Keratinocyte (primary cell): ENCODE measurements at regions not wholly inside any gene's neighbourhood (a gene's known extent, or its start where the extent isn't known, plus 50 kb on each side); places are given as distances from the start of the nearest gene placed in this dataset.

ENCODE experiments used
- DNase-seq: peaks from one replicate; pipeline ENCODE4 v3.0.0-alpha.2; 2011; ENCODE audit warnings: low read depth, missing footprints, low spot score
- FAIRE-seq: peaks from 2 replicates; lab custom pipeline; 2011; peaks lifted over from hg19 to GRCh38; lab: Jason Lieb, UNC
- H2AFZ ChIP-seq: 2 replicates; pipeline ENCODE4 v1.6.0; 2012; ENCODE audit warnings: low read length, control low read depth, inconsistent platforms; ENCODE audit not compliant: control insufficient read depth
- H3K27ac ChIP-seq: 2 replicates; pipeline ENCODE4 v1.5.1; 2011; ENCODE audit warnings: low read length; ENCODE audit not compliant: control insufficient read depth, insufficient read depth
- H3K27me3 ChIP-seq: 3 replicates; pipeline ENCODE4 v1.6.0; 2011; ENCODE audit warnings: low read length; ENCODE audit not compliant: control insufficient read depth, insufficient read depth; ENCODE audit errors: extremely low read depth
- H3K36me3 ChIP-seq, 2 experiments: 2 replicates in 1 of 2; 3 replicates in 1 of 2; pipeline ENCODE4 v1.5.1; 2011; ENCODE audit warnings: low read length in 2 of 2, mild to moderate bottlenecking in 1 of 2; ENCODE audit not compliant: control insufficient read depth in 2 of 2, insufficient read depth in 2 of 2; ENCODE audit errors: extremely low read depth in 1 of 2
- H3K4me1 ChIP-seq: 3 replicates; pipeline ENCODE4 v1.5.1; 2011; ENCODE audit warnings: low read length; ENCODE audit not compliant: control insufficient read depth, insufficient read depth; ENCODE audit errors: extremely low read depth
- H3K4me2 ChIP-seq: 3 replicates; pipeline ENCODE4 v1.6.0; 2011; ENCODE audit warnings: low read depth, low read length; ENCODE audit not compliant: control insufficient read depth, insufficient read depth; ENCODE audit errors: extremely low read depth
- H3K4me3 ChIP-seq, 3 experiments: fragments of 200-600 bp in 1 of 3; sonication (generic) in 1 of 3; 2 replicates in 2 of 3; 3 replicates in 1 of 3; pipeline ENCODE4 v1.5.1; 2011 to 2016; ENCODE audit warnings: low read length in 3 of 3, mild to moderate bottlenecking in 3 of 3, control low read depth in 2 of 3, inconsistent platforms in 1 of 3, low read depth in 1 of 3, mixed read lengths in 1 of 3, mixed run types in 1 of 3, moderate library complexity in 1 of 3; ENCODE audit not compliant: control insufficient read depth in 2 of 3, insufficient read depth in 2 of 3; ENCODE audit errors: extremely low read depth in 1 of 3
- H3K79me2 ChIP-seq: 2 replicates; pipeline ENCODE4 v1.6.0; 2012; ENCODE audit warnings: low read length; ENCODE audit not compliant: control insufficient read depth, insufficient read depth
- H3K9ac ChIP-seq: 3 replicates; pipeline ENCODE4 v1.6.0; 2011; ENCODE audit warnings: low read length; ENCODE audit not compliant: control insufficient read depth, insufficient read depth; ENCODE audit errors: extremely low read depth
- H3K9me1 ChIP-seq: 3 replicates; pipeline ENCODE4 v1.6.0; 2011; ENCODE audit warnings: low read length; ENCODE audit not compliant: control insufficient read depth, insufficient read depth; ENCODE audit errors: extremely low read depth
- H3K9me3 ChIP-seq: 2 replicates; pipeline ENCODE4 v1.5.1; 2012; ENCODE audit warnings: low read depth, low read length; ENCODE audit not compliant: control insufficient read depth
- H4K20me1 ChIP-seq: 3 replicates; pipeline ENCODE4 v1.6.0; 2011; ENCODE audit warnings: low read length; ENCODE audit not compliant: control insufficient read depth, insufficient read depth; ENCODE audit errors: extremely low read depth
- EZH2 ChIP-seq: IDR thresholded peaks from one replicate; pipeline ENCODE4 v1.6.1; 2012; ENCODE audit warnings: inconsistent platforms, mild to moderate bottlenecking, low read length, moderate library complexity
- dilution Hi-C: fragments of 300-500 bp; cut with MboI; formaldehyde crosslinking; loops from one replicate; pipeline ENCODE4 v1.7.0; 2020; ENCODE audit warnings: low sequenced_read_pairs; ENCODE audit not compliant: extremely low pct_ligation_motif_present
- TF ChIP-seq, protein P1 (sequence below), 3 experiments: IDR thresholded peaks in 1 of 3; conservative IDR thresholded peaks in 1 of 3; optimal IDR thresholded peaks in 1 of 3; 2 replicates in 2 of 3; 3 replicates in 1 of 3; pipeline versions ENCODE3 to v1.5.1; 2011; ENCODE audit warnings: low read length in 3 of 3, mild to moderate bottlenecking in 3 of 3, moderate library complexity in 2 of 3, control low read depth in 1 of 3, inconsistent platforms in 1 of 3; ENCODE audit not compliant: insufficient read depth in 2 of 3; ENCODE audit errors: extremely low read depth in 1 of 3

GRCh38 chr9:82757924-82758323 is 305.0 kb downstream of the RASEF start:
- no peaks in the 10 kb centered on the region for H3K4me1 ChIP-seq
- no peak for FAIRE-seq
- no peaks in the 10 kb centered on the region for H3K9me1 ChIP-seq
- no peak overlapping the region for H3K9ac ChIP-seq
- no peaks in the 10 kb centered on the region for H3K79me2 ChIP-seq
- no peaks in the 10 kb centered on the region for H3K27me3 ChIP-seq
- H3K4me3 ChIP-seq, result no peak overlapping the region
- H2AFZ ChIP-seq, result no peak overlapping the region
- no peak for DNase-seq
- TF ChIP-seq EZH2, result no peak
- TF ChIP-seq, protein P1, sequence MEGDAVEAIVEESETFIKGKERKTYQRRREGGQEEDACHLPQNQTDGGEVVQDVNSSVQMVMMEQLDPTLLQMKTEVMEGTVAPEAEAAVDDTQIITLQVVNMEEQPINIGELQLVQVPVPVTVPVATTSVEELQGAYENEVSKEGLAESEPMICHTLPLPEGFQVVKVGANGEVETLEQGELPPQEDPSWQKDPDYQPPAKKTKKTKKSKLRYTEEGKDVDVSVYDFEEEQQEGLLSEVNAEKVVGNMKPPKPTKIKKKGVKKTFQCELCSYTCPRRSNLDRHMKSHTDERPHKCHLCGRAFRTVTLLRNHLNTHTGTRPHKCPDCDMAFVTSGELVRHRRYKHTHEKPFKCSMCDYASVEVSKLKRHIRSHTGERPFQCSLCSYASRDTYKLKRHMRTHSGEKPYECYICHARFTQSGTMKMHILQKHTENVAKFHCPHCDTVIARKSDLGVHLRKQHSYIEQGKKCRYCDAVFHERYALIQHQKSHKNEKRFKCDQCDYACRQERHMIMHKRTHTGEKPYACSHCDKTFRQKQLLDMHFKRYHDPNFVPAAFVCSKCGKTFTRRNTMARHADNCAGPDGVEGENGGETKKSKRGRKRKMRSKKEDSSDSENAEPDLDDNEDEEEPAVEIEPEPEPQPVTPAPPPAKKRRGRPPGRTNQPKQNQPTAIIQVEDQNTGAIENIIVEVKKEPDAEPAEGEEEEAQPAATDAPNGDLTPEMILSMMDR (optimal IDR thresholded peaks at IDR 0.05 in 1 of 3, IDR thresholded peaks at IDR 0.05 in 1 of 3, conservative IDR thresholded peaks at IDR 0.05 in 1 of 3; ENCODE audit: extremely low read depth in 1 of 3, insufficient read depth in 2 of 3, low read length in 3 of 3), result no peak
- no peaks in the 10 kb centered on the region for H3K36me3 ChIP-seq
- dilution Hi-C loops, result no loop called here
- no peak overlapping the region for H3K4me2 ChIP-seq
- H3K9me3 ChIP-seq, result no peaks in the 10 kb centered on the region
- H4K20me1 ChIP-seq, result no peaks in the 10 kb centered on the region
- no peak overlapping the region for H3K27ac ChIP-seq

DNA sequence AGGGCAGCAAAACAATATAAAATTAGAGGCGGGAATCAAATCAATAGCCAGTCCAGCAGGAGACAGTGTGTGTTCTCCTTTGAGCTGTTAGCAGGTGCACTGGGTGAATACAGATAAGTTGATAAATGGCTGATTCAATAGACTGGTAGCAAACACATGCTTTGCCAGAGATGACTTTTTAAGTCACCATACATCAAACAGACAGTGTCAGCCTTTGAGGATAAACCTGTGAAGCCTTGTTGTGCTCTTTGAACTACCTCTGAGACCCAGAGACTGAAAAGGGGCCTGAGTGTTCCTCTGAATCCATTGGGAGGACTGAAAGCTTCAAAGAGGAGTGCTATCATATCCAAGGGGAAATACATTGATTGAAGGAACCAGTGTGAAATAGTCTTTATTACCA is 301.9 kb downstream of the RASEF start:
- Histone ChIP-seq H3K9me3 (no peaks in the 10 kb centered on the region), H3K36me3 (no peaks in the 10 kb centered on the region), H3K79me2 (no peaks in the 10 kb centered on the region), H3K4me1 (no peaks in the 10 kb centered on the region), H4K20me1 (no peaks in the 10 kb centered on the region), H3K4me2 (no peak overlapping the region), H2AFZ (no peak overlapping the region), H3K4me3 (no peak overlapping the region), H3K9me1 (no peaks in the 10 kb centered on the region), H3K27me3 (no peaks in the 10 kb centered on the region), H3K27ac (no peak overlapping the region), H3K9ac (no peak overlapping the region)
- FAIRE-seq, result no peak
- dilution Hi-C loops, result no loop called here
- DNase-seq, result no peak
- TF ChIP-seq, protein P1 (optimal IDR thresholded peaks at IDR 0.05 in 1 of 3, IDR thresholded peaks at IDR 0.05 in 1 of 3, conservative IDR thresholded peaks at IDR 0.05 in 1 of 3; ENCODE audit: extremely low read depth in 1 of 3, insufficient read depth in 2 of 3, low read length in 3 of 3), result no peak
- TF ChIP-seq EZH2, result no peak
